ENCODE measurements at regions not wholly inside any gene's neighbourhood (a gene's known extent, or its start where the extent isn't known, plus 50 kb on each side); places are given as distances from the start of the nearest gene placed in this dataset.
"Not testable (repeated sequence)": the region's sequence is repeated elsewhere in the genome, so short reads cannot be mapped to it uniquely, and the experiment has no call there.

- no peak for DNase-seq (ENCODE audit: low read depth in 4 of 4, low spot score in 3 of 4)
These were observed 109.0 kb upstream of the C14orf180 start for GRCh38 chr14:104470588-104470987.

GRCh38 chr14:104471114-104471513 is 108.5 kb upstream of the C14orf180 start:
- DNase-seq (ENCODE audit: low read depth in 4 of 4, low spot score in 3 of 4) = no peak

GRCh38 chr14:104472073-104472472 is 107.5 kb upstream of the C14orf180 start:
- no peak for DNase-seq (ENCODE audit: low read depth in 4 of 4, low spot score in 3 of 4)

- no peak for DNase-seq (ENCODE audit: low read depth in 4 of 4, low spot score in 3 of 4)
These were observed 106.9 kb upstream of the C14orf180 start for GRCh38 chr14:104472536-104473243.

GRCh38 chr14:104473244-104473565 is 106.4 kb upstream of the C14orf180 start:
- no peak for DNase-seq (ENCODE audit: low read depth in 4 of 4, low spot score in 3 of 4)

GRCh38 chr14:104473649-104474494 is 105.7 kb upstream of the C14orf180 start:
- no peak for DNase-seq (ENCODE audit: low read depth in 4 of 4, low spot score in 3 of 4)

GRCh38 chr14:104474495-104475213 is 104.9 kb upstream of the C14orf180 start:
- DNase-seq (ENCODE audit: low read depth in 4 of 4, low spot score in 3 of 4) = no peak

- no peak for DNase-seq (ENCODE audit: low read depth in 4 of 4, low spot score in 3 of 4)
These were observed 104.3 kb upstream of the C14orf180 start for GRCh38 chr14:104475256-104475655.

- no peak for DNase-seq (ENCODE audit: low read depth in 4 of 4, low spot score in 3 of 4)
These were observed 103.8 kb upstream of the C14orf180 start for GRCh38 chr14:104475802-104476201.

- DNase-seq (ENCODE audit: low read depth in 4 of 4, low spot score in 3 of 4) = no peak
These were observed 103.1 kb upstream of the C14orf180 start for GRCh38 chr14:104476437-104476836.

GRCh38 chr14:104477117-104477623 is 102.4 kb upstream of the C14orf180 start:
- no peak for DNase-seq (ENCODE audit: low read depth in 4 of 4, low spot score in 3 of 4)

GRCh38 chr14:104477666-104478380 is 101.7 kb upstream of the C14orf180 start:
- DNase-seq (ENCODE audit: low read depth in 4 of 4, low spot score in 3 of 4) = peak; percentile 26 to 67 (median 38)

GRCh38 chr14:104478656-104479055 is 100.9 kb upstream of the C14orf180 start:
- no peak for DNase-seq (ENCODE audit: low read depth in 4 of 4, low spot score in 3 of 4)

- DNase-seq (ENCODE audit: low read depth in 4 of 4, low spot score in 3 of 4) = no peak
These were observed 99.7 kb upstream of the C14orf180 start for GRCh38 chr14:104479901-104480300.

GRCh38 chr14:104481323-104481722 is 98.2 kb upstream of the C14orf180 start:
- no peak for DNase-seq (ENCODE audit: low read depth in 4 of 4, low spot score in 3 of 4)

GRCh38 chr14:104482017-104482416 is 97.5 kb upstream of the C14orf180 start:
- DNase-seq (ENCODE audit: low read depth in 4 of 4, low spot score in 3 of 4) = not testable (repeated sequence)

GRCh38 chr14:104486222-104486923 is 93.2 kb upstream of the C14orf180 start:
- DNase-seq (ENCODE audit: low read depth in 4 of 4, low spot score in 3 of 4) = no peak

GRCh38 chr14:104494483-104494882 is 85.1 kb upstream of the C14orf180 start:
- DNase-seq (ENCODE audit: low read depth in 4 of 4, low spot score in 3 of 4) = no peak

GRCh38 chr14:104496095-104496494 is 83.5 kb upstream of the C14orf180 start:
- DNase-seq (ENCODE audit: low read depth in 4 of 4, low spot score in 3 of 4) = no peak

Data from left renal pelvis (tissue), 4 donors.